Gastroesophageal sphincter (tissue), 4 donors: ENCODE measurements at regions not wholly inside any gene's neighbourhood (a gene's known extent, or its start where the extent isn't known, plus 50 kb on each side); places are given as distances from the start of the nearest gene placed in this dataset.
"Not testable (repeated sequence)": the region's sequence is repeated elsewhere in the genome, so short reads cannot be mapped to it uniquely, and the experiment has no call there.

Source experiments
- ATAC-seq: fragments of 150-250 bp; one replicate; pipeline ENCODE4 v1.9.1; 2016; ENCODE audit warnings: mild to moderate bottlenecking, moderate library complexity
- H3K27ac ChIP-seq, 4 donors: fragments of 200-600 bp; sonication (generic) in 3 of 4; 1 replicate in 3 of 4; 2 replicates in 1 of 4; pipeline ENCODE4 v1.5.1; 2016 to 2019
- H3K27me3 ChIP-seq: fragments of 200-600 bp; sonication (generic); one replicate; pipeline ENCODE4 v1.5.1; 2019
- H3K36me3 ChIP-seq, 2 donors: fragments of 200-600 bp; sonication (generic); one replicate each; pipeline ENCODE4 v1.5.1; 2019; ENCODE audit warnings: control low read depth in 1 of 2
- H3K4me1 ChIP-seq, 3 donors: fragments of 200-600 bp; sonication (generic); 1 replicate in 2 of 3; 2 replicates in 1 of 3; pipeline ENCODE4 v1.5.1; 2016 to 2019; ENCODE audit warnings: control low read depth in 2 of 3
- H3K4me3 ChIP-seq, 2 donors: fragments of 200-600 bp; sonication (generic); one replicate each; pipeline ENCODE4 v1.5.1; 2019; ENCODE audit warnings: mild to moderate bottlenecking in 1 of 2, moderate library complexity in 1 of 2
- H3K9me3 ChIP-seq, 3 donors: fragments of 200-600 bp; sonication (generic); one replicate each; pipeline ENCODE4 v1.5.1; 2017 to 2019; ENCODE audit warnings: control low read depth in 2 of 3
- CTCF ChIP-seq, 4 experiments: fragments of 200-600 bp in 2 of 4; fragments of 450-650 bp in 2 of 4; sonication (generic) in 1 of 4; IDR thresholded peaks; one replicate each; pipeline ENCODE4 v1.5.1; 2017 to 2019; ENCODE audit warnings: antibody characterized with exemption in 4 of 4, mild to moderate bottlenecking in 2 of 4, moderate library complexity in 2 of 4
- EP300 ChIP-seq: sonication (generic); formaldehyde crosslinking; IDR thresholded peaks from one replicate; pipeline ENCODE4 v1.6.1; 2017; ENCODE audit warnings: antibody characterized with exemption, mild to moderate bottlenecking
- POLR2A ChIP-seq, 2 donors: fragments of 450-650 bp; IDR thresholded peaks; one replicate each; pipeline ENCODE4 v1.6.1; 2017; ENCODE audit warnings: antibody characterized with exemption in 2 of 2, mild to moderate bottlenecking in 2 of 2, moderate library complexity in 1 of 2
- POLR2AphosphoS5 ChIP-seq: sonication (generic); formaldehyde crosslinking; IDR thresholded peaks from one replicate; pipeline ENCODE4 v1.6.1; 2017; ENCODE audit warnings: antibody characterized with exemption
- WGBS, 2 donors: methylation state at CpG; one replicate each; pipeline ENCODE4 v1.1.5; 2018; ENCODE audit warnings: low coverage in 1 of 2; 5-methylcytosine and 5-hydroxymethylcytosine counted together

- 29% methylated on average over 1 of the region's 1 CpG; no CpG with 5 or more reads in 1 of the 2 donors for WGBS, 2 donors
- no peak overlapping the region for H3K27ac ChIP-seq
- H3K9me3 ChIP-seq, result no peaks in the 10 kb centered on the region
- no peaks in the 10 kb centered on the region for H3K27me3 ChIP-seq
- no peak overlapping the region for H3K4me3 ChIP-seq
- TF ChIP-seq POLR2A (IDR thresholded peaks at IDR 0.05), result no peak
- TF ChIP-seq POLR2AphosphoS5, result no peak
- TF ChIP-seq CTCF (IDR thresholded peaks at IDR 0.05), result no peak
- TF ChIP-seq EP300, result no peak
- ATAC-seq, result no peak
- no peaks in the 10 kb centered on the region for H3K36me3 ChIP-seq
- H3K4me1 ChIP-seq, result no peaks in the 10 kb centered on the region
Observed at GRCh38 chr10:108561649-108562048, 1361.7 kb downstream of the XPNPEP1 start.

DNA sequence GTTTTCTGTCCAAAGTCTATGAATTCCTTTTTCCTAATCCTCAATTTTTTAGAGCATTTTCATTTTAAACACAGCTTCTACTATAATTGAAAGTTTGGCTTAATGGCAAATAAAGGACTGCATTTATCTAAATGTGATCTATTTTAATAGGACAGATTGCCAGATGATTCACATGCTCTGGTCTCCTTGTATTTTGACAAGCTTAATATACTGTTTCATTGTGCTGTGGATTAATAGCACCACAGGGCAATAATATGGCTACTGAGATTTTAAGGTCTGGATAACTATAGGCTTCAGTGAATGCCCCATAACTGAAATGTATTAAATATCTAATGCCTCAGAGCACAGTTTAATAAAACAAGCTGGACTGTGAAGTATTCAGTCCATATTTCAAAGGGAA lies 1362.8 kb downstream of the XPNPEP1 start:
- H3K4me1 ChIP-seq, result no peaks in the 10 kb centered on the region
- H3K36me3 ChIP-seq, result no peaks in the 10 kb centered on the region
- no peak overlapping the region for H3K27ac ChIP-seq
- H3K9me3 ChIP-seq, result no peaks in the 10 kb centered on the region
- TF ChIP-seq POLR2AphosphoS5 (no peak), EP300 (no peak), POLR2A (IDR thresholded peaks at IDR 0.05) (no peak), CTCF (IDR thresholded peaks at IDR 0.05) (no peak)
- H3K4me3 ChIP-seq, result no peak overlapping the region
- ATAC-seq, result no peak
- H3K27me3 ChIP-seq, result no peaks in the 10 kb centered on the region

DNA sequence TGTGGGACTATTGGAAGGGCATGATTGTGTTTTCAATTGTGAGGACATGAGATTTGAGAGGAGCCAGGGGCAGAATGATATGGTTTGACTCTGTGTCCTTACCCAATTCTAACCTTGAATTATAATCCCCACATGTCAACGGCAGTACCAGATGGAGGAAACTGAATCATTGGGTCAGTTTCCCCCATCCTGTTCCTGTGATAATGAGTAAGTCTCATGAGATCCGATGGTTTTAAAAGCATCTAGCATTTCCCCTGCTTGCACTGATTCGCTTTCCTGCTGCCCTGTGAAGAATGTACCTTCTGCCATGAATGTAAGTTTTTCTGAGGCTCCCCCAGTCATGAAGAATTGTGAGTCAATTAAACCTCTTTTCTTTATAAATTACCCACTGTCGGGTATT lies 1367.1 kb downstream of the XPNPEP1 start:
- no peaks in the 10 kb centered on the region for H3K4me1 ChIP-seq
- TF ChIP-seq POLR2AphosphoS5 (no peak), CTCF (IDR thresholded peaks at IDR 0.05) (no peak), EP300 (no peak), POLR2A (IDR thresholded peaks at IDR 0.05) (no peak)
- H3K27me3 ChIP-seq, result no peaks in the 10 kb centered on the region
- ATAC-seq, result no peak
- H3K4me3 ChIP-seq, result no peak overlapping the region
- no peak overlapping the region for H3K27ac ChIP-seq
- H3K36me3 ChIP-seq, result no peaks in the 10 kb centered on the region
- no peaks in the 10 kb centered on the region for H3K9me3 ChIP-seq
- WGBS, 2 donors, result 65 to 77% methylated on average over 2 to 3 of the region's 4 CpGs

GRCh38 chr10:108545921-108546320 lies 1377.4 kb downstream of the XPNPEP1 start:
- Histone ChIP-seq H3K27ac (no peak overlapping the region), H3K4me3 (no peak overlapping the region), H3K4me1 (no peaks in the 10 kb centered on the region), H3K27me3 (no peaks in the 10 kb centered on the region), H3K9me3 (no peaks in the 10 kb centered on the region), H3K36me3 (no peaks in the 10 kb centered on the region)
- no peak for ATAC-seq
- TF ChIP-seq POLR2AphosphoS5 (no peak), EP300 (no peak), POLR2A (IDR thresholded peaks at IDR 0.05) (no peak), CTCF (IDR thresholded peaks at IDR 0.05) (no peak)
- WGBS, 2 donors, result 20 to 76% methylated on average over 1 of the region's 1 CpG

DNA sequence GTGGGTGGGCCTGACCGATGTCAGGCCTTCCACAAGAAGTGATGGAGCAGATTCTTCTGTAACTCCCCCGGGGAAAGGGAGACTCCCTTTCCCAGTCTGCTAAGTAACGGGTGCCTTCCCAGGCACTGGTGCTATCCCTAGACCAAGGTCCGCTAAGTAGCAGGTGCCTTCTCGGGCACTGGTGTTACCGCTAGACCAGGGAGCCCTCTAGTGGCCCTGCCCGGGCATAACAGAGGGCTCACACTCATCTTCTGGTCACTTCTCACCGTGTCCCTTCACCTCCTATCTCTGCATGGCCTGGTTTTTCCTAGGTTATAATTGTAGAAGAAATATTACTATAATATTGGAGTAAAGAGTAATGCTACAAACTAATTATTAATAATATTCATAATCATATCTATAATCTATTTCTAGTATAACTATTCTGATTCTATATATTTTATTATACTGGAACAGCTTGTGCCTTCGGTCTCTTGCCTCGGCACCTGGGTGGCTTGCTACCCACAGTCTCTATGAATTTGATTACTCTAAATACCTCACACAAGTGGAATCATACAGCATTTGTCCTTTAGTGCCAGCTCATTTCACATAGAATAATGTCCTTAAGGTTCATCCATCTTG lies 1378.7 kb downstream of the XPNPEP1 start:
- no peaks in the 10 kb centered on the region for H3K27me3 ChIP-seq
- 20 to 24% methylated on average over 2 to 8 of the region's 10 CpGs for WGBS, 2 donors
- H3K9me3 ChIP-seq, result no peaks in the 10 kb centered on the region
- peak; percentile 39 for ATAC-seq
- TF ChIP-seq POLR2AphosphoS5 (no peak), EP300 (no peak), CTCF (IDR thresholded peaks at IDR 0.05) (peak; percentile 48 to 90 (median 60)), POLR2A (IDR thresholded peaks at IDR 0.05) (no peak)
- H3K27ac ChIP-seq, result no peak overlapping the region
- H3K4me3 ChIP-seq, result no peak overlapping the region
- H3K36me3 ChIP-seq, result no peaks in the 10 kb centered on the region
- no peaks in the 10 kb centered on the region for H3K4me1 ChIP-seq

DNA sequence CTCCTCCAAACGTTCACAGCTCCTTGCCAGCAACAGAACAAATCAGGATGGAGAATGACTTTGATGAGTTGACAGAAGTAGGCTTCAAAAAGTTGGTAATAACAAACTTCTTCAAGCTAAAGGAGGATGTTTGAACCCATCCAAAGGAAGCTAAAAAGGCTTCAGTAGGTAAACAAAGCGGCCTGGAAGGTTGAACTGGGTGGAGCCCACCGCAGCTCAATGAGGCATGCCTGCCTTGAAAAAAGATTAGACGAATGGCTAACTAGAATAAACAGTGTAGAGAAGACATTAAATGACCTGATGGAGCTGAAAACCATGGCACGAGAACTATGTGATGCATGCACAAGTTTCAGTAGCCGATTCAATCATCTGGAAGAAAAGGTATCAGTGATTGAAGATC lies 1369.0 kb upstream of the SORCS1 start:
- H3K27ac ChIP-seq, ATAC-seq, H3K27me3 ChIP-seq, H3K4me3 ChIP-seq, H3K36me3 ChIP-seq, H3K4me1 ChIP-seq: not testable (repeated sequence)
- H3K9me3 ChIP-seq, result peaks cover 0 to 23% (median 0%) of the 10 kb centered on the region in 3 donors
- WGBS, 2 donors, result 43 to 89% methylated on average over 1 to 6 of the region's 6 CpGs
